OCI-LY7 (cell line): ENCODE measurements at regions not wholly inside any gene's neighbourhood (a gene's known extent, or its start where the extent isn't known, plus 50 kb on each side); places are given as distances from the start of the nearest gene placed in this dataset.

Experiments used
- BruUV-seq: library from RNA; stranded (reverse); fragments of 400-500 nt; replicated peaks from 2 replicates; lab custom pipeline; 2021; lab: Mats Ljungman, UMichigan
- CTCF ChIA-PET: fragments of 300-600 bp; sonication (Branson Sonifier 250); formaldehyde crosslinking; loops from one replicate; lab custom pipeline; 2022; ENCODE audit warnings: antibody characterized with exemption; ENCODE audit not compliant: unreplicated experiment; lab: Charles Lee
- POLR2A ChIA-PET: fragments of 300-600 bp; sonication (Branson Sonifier 250); formaldehyde crosslinking; loops from one replicate; lab custom pipeline; 2022; ENCODE audit warnings: antibody characterized with exemption; lab: Charles Lee
- DNase-seq: peaks from one replicate; pipeline ENCODE4 v3.0.0-alpha.2; 2015; ENCODE audit warnings: low spot score
- H2AFZ ChIP-seq: fragments of 200-600 bp; sonication (generic), shearing (Covaris generic); 2 replicates; pipeline ENCODE4 v1.6.1; 2014; ENCODE audit warnings: mild to moderate bottlenecking, antibody characterized with exemption, low read length, moderate library complexity
- H3K27ac ChIP-seq: fragments of 200-600 bp; sonication (generic); 2 replicates; pipeline ENCODE4 v1.5.1; 2014; ENCODE audit warnings: mixed run types, low read depth, mild to moderate bottlenecking, moderate library complexity, low read length, inconsistent platforms; ENCODE audit not compliant: poor library complexity, severe bottlenecking
- H3K36me3 ChIP-seq: fragments of 200-600 bp; sonication (generic); 2 replicates; pipeline ENCODE4 v1.6.1; 2014; ENCODE audit warnings: mild to moderate bottlenecking, antibody characterized with exemption, low read length, moderate library complexity, mixed read lengths; ENCODE audit not compliant: insufficient read depth
- H3K4me1 ChIP-seq: fragments of 200-600 bp; sonication (generic); 2 replicates; pipeline ENCODE4 v1.5.1; 2014; ENCODE audit warnings: mild to moderate bottlenecking, low read length; ENCODE audit not compliant: insufficient read depth, poor library complexity, severe bottlenecking
- H3K4me2 ChIP-seq: fragments of 200-600 bp; sonication (generic); 2 replicates; pipeline ENCODE4 v1.6.1; 2014; ENCODE audit warnings: mild to moderate bottlenecking, low read length
- H3K4me3 ChIP-seq: fragments of 200-600 bp; sonication (generic); 2 replicates; pipeline ENCODE4 v1.5.1; 2014; ENCODE audit warnings: mild to moderate bottlenecking, low read depth, low read length; ENCODE audit not compliant: poor library complexity, severe bottlenecking
- H3K79me2 ChIP-seq: fragments of 200-600 bp; sonication (generic); 2 replicates; pipeline ENCODE4 v1.6.1; 2016; ENCODE audit warnings: low read depth, mild to moderate bottlenecking, low read length, moderate library complexity, mixed read lengths; ENCODE audit not compliant: insufficient read depth
- H3K9me2 ChIP-seq: fragments of 200-600 bp; sonication (generic); 2 replicates; pipeline ENCODE4 v1.6.1; 2016; ENCODE audit warnings: mild to moderate bottlenecking, low read length, mixed read lengths; ENCODE audit not compliant: insufficient read depth
- H3K9me3 ChIP-seq: fragments of 200-600 bp; sonication (generic); 2 replicates; pipeline ENCODE4 v1.6.1; 2014; ENCODE audit warnings: mild to moderate bottlenecking, mixed run types, low read length, mixed read lengths
- H4K20me1 ChIP-seq: fragments of 200-600 bp; sonication (generic); 2 replicates; pipeline ENCODE4 v1.6.1; 2014; ENCODE audit warnings: mild to moderate bottlenecking, antibody characterized with exemption, low read length, moderate library complexity, mixed read lengths; ENCODE audit not compliant: insufficient read depth
- CTCF ChIP-seq: fragments of 200-600 bp; sonication (generic); conservative IDR thresholded peaks from 2 replicates; pipeline ENCODE4 v1.5.1; 2014; ENCODE audit warnings: mild to moderate bottlenecking, antibody characterized with exemption, low read length, moderate library complexity, mixed read lengths
- EZH2phosphoT487 ChIP-seq: fragments of 200-600 bp; sonication (generic); IDR thresholded peaks from 2 replicates; pipeline ENCODE4 v1.6.1; 2018; ENCODE audit warnings: low read depth, borderline replicate concordance, mild to moderate bottlenecking, mixed run types, antibody characterized with exemption, low read length, moderate library complexity, mixed read lengths
- intact Hi-C: fragments of 100-400 bp; cut with micrococcal nuclease; formaldehyde crosslinking; loops from one replicate; pipeline ENCODE4 v1.10.0; 2022; ENCODE audit not compliant: unreplicated experiment

- no TSS peak for BruUV-seq
- peaks cover 9% of the 10 kb centered on the region for H3K4me1 ChIP-seq
- no peak overlapping the region for H2AFZ ChIP-seq
- no peak overlapping the region for H3K4me3 ChIP-seq
- no peaks in the 10 kb centered on the region for H4K20me1 ChIP-seq
- H3K4me2 ChIP-seq: no peak overlapping the region
- ChIA-PET POLR2A (interaction anchor here (0.6 to 1.4 kb wide), 2 partner anchors 39 to 331 kb away, joined by 3 read pairs; no protein-coding TSS in a partner anchor), CTCF (no interaction called here)
- no peak overlapping the region for H3K27ac ChIP-seq
- no peaks in the 10 kb centered on the region for H3K9me3 ChIP-seq
- DNase-seq: no peak
- TF ChIP-seq EZH2phosphoT487 (no peak), CTCF (no peak)
- intact Hi-C loops: no loop called here
- no peaks in the 10 kb centered on the region for H3K9me2 ChIP-seq
- H3K36me3 ChIP-seq: no peaks in the 10 kb centered on the region
- no peaks in the 10 kb centered on the region for H3K79me2 ChIP-seq
Measured at GRCh38 chr6:56368491-56368890, 121.1 kb upstream of the COL21A1 start.

DNA sequence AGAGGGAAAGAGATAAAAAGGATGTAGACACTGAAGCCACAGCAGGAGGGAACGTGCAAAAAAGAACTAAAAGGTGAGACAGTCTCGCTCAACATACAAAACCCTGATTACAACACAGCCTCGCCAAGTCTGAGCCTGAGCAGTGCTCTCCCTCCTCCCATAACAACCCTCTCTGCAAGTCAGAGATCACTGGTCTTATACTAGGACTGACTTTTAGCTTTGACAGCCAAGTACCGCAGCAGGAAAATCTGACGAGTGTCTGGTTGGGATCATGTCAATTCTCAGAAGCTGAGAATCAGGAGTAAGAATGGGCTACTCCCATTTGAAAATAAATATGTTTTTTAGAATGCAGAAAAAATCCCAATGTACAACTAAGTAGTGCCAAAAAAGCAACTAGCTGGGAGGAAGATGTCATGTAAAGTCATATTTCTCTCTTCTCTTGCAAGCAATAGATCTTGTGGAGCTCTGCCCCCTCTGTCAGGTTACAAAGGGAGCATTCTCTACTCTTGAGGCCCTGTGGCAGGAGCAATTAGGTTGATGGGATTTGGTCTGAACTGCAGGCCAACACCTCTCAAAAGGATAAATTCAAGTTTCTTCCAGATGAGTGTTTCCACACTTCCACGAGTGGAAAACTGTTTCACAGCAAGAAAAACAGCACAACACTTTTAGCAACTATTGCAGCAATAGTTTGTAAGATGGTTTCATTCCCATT, 118.9 kb upstream of the COL21A1 start:
- ChIA-PET CTCF (no interaction called here), POLR2A (interaction anchor here (1.0 kb wide), 1 partner anchor 228 kb away, joined by 3 read pairs; no protein-coding TSS in a partner anchor)
- Histone ChIP-seq H3K4me1 (peaks cover 9% of the 10 kb centered on the region), H3K9me3 (no peaks in the 10 kb centered on the region), H3K27ac (no peak overlapping the region), H4K20me1 (no peaks in the 10 kb centered on the region), H3K36me3 (no peaks in the 10 kb centered on the region), H3K4me2 (no peak overlapping the region), H3K9me2 (no peaks in the 10 kb centered on the region), H3K79me2 (no peaks in the 10 kb centered on the region), H3K4me3 (no peak overlapping the region), H2AFZ (no peak overlapping the region)
- BruUV-seq: no TSS peak
- DNase-seq: no peak
- intact Hi-C loops: no loop called here
- TF ChIP-seq CTCF: no peak

DNA sequence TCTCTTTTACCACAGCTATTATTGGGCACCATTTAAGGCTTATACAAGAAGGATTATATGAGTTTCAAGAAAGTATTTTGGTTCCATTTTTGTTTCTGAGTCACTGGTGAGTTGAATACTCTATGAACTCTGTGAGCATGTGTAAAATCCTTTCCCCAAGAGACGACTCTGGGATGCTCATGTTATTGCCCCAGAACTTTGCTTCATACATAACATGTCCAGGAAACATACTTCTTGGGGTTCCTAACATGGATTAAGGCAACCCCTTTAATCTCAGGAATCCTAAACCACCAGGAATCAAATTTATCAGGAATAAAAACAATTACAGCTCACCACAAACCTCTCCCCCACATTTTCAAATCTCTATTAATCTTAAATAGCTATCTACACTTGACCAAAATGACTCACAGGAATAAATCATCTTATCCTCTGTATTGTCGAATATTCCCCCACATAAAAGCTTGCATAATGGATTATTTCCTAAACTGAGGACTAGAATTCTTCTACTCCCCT, 117.5 kb upstream of the COL21A1 start:
- no peaks in the 10 kb centered on the region for H3K4me1 ChIP-seq
- no peak overlapping the region for H2AFZ ChIP-seq
- BruUV-seq: no TSS peak
- no peak overlapping the region for H3K4me2 ChIP-seq
- TF ChIP-seq CTCF (no peak), EZH2phosphoT487 (no peak)
- H4K20me1 ChIP-seq: no peaks in the 10 kb centered on the region
- ChIA-PET CTCF (no interaction called here), POLR2A (interaction anchor here (1.2 kb wide), 1 partner anchor 226 kb away, joined by 3 read pairs; no protein-coding TSS in a partner anchor)
- H3K79me2 ChIP-seq: no peaks in the 10 kb centered on the region
- DNase-seq: no peak
- no peaks in the 10 kb centered on the region for H3K36me3 ChIP-seq
- intact Hi-C loops: no loop called here
- no peaks in the 10 kb centered on the region for H3K9me2 ChIP-seq
- H3K9me3 ChIP-seq: no peaks in the 10 kb centered on the region
- H3K4me3 ChIP-seq: no peak overlapping the region
- H3K27ac ChIP-seq: no peak overlapping the region
